GM18873 (cell line): ENCODE measurements at regions not wholly inside any gene's neighbourhood (a gene's known extent, or its start where the extent isn't known, plus 50 kb on each side); places are given as distances from the start of the nearest gene placed in this dataset.

Experiments used
- ATAC-seq: cut with Tn5 transposase; IDR thresholded peaks from one replicate; pipeline ENCODE4 v1.9.1; 2021; ENCODE audit warnings: mild to moderate bottlenecking, moderate library complexity, moderate number of reproducible peaks; ENCODE audit not compliant: unreplicated experiment, low FRiP score

GRCh38 chr9:78552802-78553201 is 255.9 kb downstream of the PSAT1 start:
- ATAC-seq: no peak

- no peak for ATAC-seq
These were observed 260.6 kb downstream of the PSAT1 start for GRCh38 chr9:78557540-78557939.

DNA sequence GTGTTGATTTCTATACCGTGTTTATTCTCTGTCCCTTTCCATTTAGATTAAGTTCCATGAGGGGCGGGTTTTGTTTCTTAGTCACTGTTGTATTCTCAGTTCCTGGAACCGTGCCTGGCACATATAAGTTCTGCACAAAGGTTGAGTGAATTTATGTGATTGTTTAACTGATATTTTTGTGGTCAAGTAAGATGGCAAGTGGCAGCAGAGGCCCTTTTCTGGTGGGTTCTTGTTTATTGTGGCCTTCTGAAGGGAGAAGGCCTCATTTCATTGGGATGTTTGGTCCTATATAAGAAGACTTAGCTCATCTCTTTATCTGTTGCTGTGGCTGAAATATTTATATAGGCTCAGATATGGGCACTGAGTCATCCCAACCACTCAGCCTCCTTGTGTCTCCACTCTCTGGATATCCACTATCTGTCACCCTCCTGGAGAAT is 262.5 kb downstream of the PSAT1 start:
- ATAC-seq: no peak

DNA sequence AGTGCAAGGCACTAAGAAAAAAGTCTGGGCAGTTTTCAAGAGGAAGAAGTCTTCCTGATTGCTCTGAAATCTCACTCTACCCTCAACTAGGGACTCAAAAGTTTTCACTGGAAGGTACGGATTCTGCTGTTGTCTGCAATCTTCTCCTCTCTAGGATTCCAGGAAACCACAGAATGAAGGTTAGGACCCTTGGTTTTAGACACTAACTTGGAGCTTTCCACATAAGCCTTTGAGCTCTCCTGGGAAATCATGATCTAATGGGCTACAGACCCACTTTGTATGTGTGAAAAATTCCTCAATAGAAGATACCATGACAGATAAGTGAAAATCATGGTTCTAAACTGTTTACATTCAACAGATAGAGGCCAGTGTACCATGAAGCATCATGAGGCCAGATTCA is 265.1 kb downstream of the PSAT1 start:
- ATAC-seq: no peak

GRCh38 chr9:78563269-78563668 is 266.3 kb downstream of the PSAT1 start:
- ATAC-seq: no peak

DNA sequence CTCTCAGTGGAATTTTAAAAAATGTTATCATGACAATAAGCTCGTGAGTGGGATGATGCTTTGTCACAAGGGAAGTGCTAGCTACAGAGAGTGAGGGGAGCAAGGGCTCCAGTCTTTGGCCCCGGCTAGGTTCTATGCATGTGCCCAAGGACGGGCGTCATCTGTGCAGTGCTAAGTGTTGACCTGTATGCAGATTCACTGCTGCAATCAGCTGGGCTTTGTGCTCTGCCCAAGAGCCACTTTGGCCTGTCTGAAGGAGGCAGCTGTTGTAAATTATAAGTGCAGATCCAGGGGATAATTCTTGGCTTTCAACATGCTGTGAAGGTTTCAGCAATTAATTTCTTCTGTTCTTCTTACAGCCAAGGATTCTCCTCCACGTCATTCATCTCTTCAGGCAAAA is 268.6 kb downstream of the PSAT1 start:
- ATAC-seq: no peak

DNA sequence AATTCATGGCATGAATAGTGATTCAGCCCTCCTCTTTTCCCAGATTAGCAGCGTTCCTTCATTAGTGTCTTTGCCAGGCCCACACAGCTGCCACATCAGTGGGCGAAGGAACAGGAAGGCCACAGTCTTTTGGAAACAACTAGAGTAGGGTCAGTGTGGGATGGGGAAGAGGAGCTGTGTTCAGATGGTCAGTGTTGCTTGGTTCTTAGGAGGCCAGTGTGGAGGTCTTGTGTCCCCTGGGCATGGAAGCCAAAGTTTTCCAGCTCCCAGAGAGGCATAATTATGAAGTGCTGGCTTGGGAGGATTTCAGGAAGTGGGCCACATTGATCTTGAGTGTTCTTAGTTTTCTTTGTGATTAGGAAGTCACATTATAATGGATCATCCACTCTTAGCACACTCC is 269.6 kb downstream of the PSAT1 start:
- no peak for ATAC-seq

DNA sequence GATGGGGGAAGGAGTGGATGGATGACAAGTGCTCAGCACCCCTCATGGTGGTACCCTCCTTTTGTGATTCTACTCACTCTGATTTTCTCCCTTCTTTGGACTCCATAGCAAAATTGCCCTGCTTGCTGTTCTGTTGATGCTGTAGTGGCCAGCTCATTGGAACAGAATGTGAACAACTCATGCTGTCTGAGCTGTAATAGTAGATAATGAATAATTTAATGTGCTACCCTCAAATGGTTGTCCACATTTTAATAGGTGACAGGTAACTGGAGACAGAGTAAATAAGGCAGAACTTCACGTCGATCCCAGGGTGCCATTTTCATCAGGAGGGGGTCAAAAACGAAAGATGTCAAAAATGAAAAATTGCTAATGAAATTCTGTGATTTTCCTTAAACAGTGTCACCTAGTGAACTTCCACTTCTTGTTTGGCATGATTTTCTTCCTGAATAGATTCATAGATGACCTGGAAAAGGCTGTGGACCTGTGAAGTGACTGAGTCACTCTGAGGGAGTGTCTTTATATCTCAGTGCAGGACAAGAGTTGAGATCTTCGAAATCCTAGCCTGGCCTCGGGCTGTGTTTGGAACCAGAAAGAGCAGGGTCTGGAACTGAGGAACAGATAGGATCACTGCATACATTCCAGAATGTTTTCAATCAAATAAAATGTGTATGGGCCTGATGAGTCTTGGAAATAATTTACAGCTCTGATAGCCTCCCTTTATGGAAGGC is 270.2 kb downstream of the PSAT1 start:
- ATAC-seq: no peak

DNA sequence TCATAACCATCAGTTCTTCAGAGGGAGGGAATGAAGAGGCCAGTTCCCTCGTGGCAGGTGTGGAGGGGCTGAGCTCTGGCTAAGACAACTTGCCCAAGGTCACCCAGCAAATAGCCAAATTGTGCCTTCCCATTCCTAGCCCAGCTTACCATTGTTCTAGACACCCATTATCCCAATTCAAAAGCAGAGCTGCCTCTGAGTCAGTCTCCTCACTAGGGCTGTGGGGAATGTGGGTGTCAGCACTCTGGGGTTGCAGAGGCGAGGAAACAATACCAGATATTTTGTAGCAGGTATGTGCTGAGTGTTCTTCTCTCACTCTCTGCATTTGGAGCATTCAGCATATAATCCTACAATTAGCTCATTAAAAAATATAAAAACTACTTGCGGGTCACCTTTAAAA is 270.8 kb downstream of the PSAT1 start:
- no peak for ATAC-seq

DNA sequence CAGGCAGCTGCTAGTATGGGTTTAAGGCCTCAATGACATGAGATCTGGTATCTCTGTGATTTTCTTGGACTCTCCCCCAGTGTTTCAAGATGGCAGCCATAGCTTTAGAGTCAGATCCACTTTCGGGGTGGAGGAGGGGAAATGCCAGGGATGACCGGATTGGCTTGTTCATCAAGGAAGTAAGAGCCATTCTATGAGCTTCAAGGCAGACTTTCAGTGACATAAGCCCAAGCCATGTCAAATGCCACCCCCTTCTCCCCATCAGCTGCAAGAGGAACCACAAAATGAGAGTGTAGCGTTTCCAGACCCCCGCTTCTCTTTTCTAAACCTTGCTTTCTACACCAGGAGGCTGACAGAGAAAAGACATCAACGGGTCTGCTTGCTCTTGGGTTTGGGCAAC is 271.8 kb downstream of the PSAT1 start:
- no peak for ATAC-seq

GRCh38 chr9:78572266-78572665 is 275.3 kb downstream of the PSAT1 start:
- ATAC-seq: no peak

DNA sequence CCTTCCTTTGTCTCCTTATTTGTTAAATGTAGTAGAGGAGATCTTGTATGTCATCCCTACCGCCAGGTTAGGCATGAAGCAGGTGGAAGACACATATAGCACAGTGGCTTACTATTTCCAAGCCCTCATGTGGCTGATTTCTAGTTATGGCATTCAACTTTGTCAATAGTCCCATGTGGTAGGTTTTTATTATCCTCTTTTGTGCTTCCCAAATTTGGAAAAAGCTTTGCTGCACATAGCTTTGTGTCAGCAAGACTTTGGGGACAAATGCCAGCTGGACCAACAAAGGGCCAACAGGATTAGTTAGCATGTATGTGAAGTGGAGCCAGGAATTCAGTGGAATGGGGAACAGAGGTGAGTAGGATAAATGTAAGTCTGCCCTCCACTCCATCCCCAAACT is 276.3 kb downstream of the PSAT1 start:
- ATAC-seq: no peak

DNA sequence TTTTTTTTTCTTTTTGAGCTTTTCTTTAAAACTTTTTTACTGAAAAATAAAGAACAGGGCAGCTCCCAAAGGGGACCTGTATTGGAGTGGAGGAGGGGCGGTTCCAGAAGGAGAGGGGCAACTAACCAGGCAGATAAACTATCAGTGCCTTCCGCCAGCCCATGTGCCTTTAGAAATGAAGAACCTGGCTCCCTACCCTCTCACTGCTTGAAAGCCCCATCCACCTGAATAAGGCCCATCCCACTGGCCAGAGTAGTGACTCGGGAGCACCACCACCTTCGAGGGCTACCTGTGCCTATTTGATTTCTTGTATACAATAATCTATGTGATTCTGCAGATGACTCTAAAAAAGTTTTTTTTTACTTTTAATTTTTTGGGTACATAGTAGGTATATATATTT is 276.7 kb downstream of the PSAT1 start:
- ATAC-seq: no peak

DNA sequence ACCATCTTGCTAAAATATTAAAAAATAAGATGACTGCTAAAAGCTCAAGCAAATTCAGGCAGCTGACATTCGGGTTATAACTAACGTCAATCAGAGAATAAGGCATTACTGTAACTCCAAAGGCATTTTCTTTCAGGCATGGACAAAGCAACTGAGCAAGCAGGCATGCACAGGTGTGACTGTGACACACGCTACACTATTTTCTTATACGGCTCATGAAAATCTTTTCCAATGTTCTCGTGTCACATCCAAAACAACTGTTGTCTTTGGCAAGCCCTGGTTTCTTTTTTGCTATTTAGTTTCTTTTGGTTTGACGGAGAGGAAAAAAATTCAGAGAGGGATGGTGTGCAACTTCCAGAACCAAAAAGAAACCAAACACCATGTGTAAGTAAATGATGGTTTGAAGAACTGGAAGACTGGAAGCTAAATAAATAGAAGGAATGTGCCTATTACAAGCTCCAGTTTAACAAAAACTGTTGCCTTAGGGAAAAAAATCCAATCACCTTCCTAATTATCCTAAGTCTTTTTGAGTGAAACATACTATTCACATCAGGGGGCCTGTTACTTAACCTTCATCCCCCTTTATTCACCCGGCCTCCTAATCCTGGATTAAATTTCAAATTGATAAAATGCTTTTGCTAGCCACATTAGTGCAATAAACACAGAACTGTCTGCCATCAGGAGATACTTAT is 277.6 kb downstream of the PSAT1 start:
- no peak for ATAC-seq

DNA sequence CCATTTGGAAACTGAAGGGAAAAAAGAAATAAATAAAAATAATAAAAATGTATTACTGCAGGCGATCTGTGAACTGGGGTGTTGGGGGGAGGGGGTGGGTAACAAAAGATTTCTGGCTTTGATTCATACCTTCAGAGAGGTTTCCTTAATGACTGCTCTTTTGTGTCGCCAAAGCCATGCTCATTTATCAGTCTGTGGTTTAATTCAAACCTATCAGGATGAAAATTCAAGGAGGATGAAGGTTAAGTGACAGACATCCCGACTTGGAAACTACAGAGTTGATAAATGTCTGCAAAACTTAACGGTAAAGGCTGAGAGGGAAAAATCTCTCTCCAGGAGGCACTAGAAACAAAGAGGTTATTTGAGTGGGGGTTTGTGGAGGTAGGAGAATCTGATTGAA is 278.2 kb downstream of the PSAT1 start:
- ATAC-seq: no peak

GRCh38 chr9:78575771-78576170 is 278.8 kb downstream of the PSAT1 start:
- no peak for ATAC-seq

DNA sequence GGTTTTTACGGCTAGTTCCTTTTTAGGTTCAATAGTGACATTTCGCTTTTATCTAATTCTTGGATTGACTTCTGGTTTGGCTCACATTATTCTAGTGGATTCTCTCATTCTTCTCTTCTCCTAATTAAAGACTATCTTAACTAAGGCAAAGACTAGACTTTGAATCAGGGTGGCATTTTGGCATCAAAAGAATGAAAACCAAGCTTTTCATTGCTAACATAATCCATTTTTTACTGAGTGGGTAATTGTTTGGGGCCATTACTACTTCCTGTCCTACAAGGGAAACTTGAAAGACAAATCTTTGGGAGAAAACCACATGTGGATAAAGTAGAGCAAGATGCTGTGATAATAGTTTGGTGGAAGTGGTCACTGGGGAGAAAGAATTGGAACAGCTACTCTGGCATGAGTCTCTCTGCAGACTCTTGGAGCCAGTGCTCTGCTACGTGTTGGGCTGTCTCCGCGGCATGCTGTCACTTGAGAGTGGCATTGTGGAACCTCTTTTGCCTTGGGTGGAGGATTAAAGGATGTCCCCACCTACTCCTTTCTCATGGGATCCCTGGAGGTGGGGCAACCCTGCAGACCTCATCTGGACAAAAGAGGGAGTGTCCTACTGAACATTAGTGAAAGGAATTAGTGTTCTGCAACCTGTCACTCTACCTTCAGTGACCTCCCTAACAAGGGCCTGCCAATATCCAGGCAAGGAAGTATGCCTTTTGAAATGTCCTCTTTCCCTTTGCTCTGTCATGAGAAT is 280.4 kb downstream of the PSAT1 start:
- ATAC-seq: no peak

- no peak for ATAC-seq
These were observed 281.1 kb downstream of the PSAT1 start for GRCh38 chr9:78578072-78578471.

DNA sequence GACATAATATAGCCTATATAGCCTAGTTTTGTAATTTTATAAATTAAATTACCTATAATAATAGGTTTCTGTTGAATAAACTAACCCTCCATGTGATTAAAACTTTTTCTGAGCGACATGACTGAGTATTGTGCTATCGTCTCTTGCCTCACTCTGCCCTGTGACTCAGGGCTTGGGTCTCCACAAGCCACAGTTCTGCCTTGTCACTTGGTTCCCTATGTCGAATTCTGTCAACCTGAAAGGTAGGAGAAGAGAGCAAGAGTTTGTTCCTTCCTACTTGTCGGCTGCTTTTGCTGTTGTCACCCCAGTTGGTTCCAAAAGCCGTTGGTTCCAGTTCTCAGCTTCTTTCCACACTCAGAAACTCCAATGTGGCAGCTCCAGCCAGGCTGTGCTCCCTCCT is 285.9 kb downstream of the PSAT1 start:
- no peak for ATAC-seq

DNA sequence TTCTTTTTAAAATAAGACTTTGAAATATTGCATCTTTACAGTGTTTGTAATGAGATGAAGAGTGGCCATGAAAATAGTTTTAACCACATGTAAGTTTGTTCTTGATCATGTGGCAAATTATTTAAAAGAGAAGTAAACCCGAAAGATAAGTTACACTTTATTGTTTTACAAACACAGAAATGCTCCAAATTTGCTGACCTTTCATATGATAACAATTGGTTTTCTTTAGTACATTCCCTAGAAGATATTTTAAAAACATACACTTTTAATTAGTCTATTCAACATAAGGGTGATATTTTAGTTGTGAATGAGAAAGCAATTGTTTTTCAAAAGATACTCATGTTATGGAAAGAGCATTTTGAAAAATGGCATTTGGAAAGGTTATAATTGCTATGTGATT is 287.7 kb downstream of the PSAT1 start:
- ATAC-seq: no peak

DNA sequence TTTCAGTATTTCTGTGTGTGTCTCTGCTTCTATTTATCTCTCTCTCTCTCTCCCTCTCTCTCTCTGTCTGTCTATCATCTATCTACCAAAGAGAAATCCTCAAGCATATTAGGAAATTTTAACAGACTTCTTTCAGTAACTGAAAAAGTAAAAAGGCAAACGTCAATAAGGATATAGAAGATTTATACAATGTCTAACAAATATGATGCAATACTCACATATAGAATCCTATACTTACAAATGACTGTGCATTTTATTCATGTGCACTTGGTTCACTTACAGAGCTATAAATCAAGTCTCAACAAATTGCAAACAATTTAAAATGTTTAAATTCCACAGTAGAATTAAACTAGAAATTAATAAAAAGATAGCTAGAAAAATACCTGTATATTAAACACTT is 289.0 kb downstream of the PSAT1 start:
- ATAC-seq: no peak

- no peak for ATAC-seq
These were observed 293.1 kb downstream of the PSAT1 start for GRCh38 chr9:78590068-78590467.
